H1 (cell line): ENCODE measurements at regions not wholly inside any gene's neighbourhood (a gene's known extent, or its start where the extent isn't known, plus 50 kb on each side); places are given as distances from the start of the nearest gene placed in this dataset.

Experiments
- CTCF ChIA-PET: fragments of 300-600 bp; sonication (Branson Sonifier 250); formaldehyde crosslinking; loops from one replicate; lab custom pipeline; 2021; ENCODE audit not compliant: partially characterized antibody; lab: Charles Lee
- POLR2A ChIA-PET: fragments of 300-600 bp; sonication (Branson Sonifier 250); formaldehyde crosslinking; loops from one replicate; lab custom pipeline; 2021; ENCODE audit warnings: inconsistent platforms; ENCODE audit not compliant: partially characterized antibody; lab: Charles Lee
- DNase-seq, 2 experiments: peaks; one replicate each; pipeline versions ENCODE4 v3.0.0 to v3.0.0-alpha.2; 2010 to 2022; ENCODE audit warnings: low spot score in 2 of 2, low read depth in 1 of 2, mixed read lengths in 1 of 2
- FAIRE-seq: peaks from 2 replicates; lab custom pipeline; 2011; peaks lifted over from hg19 to GRCh38; lab: Jason Lieb, UNC
- H2AFZ ChIP-seq: 2 replicates; pipeline ENCODE4 v1.8.1; 2012; ENCODE audit warnings: low read length, inconsistent platforms
- H2AK5ac ChIP-seq: 2 replicates; pipeline ENCODE4 v1.6.1; 2013; ENCODE audit warnings: low read depth, low read length
- H2BK120ac ChIP-seq: replicated peaks from 2 replicates; pipeline ENCODE3; 2013; ENCODE audit warnings: low read depth, low read length, inconsistent platforms
- H2BK12ac ChIP-seq: 2 replicates; pipeline ENCODE4 v1.6.1; 2013; ENCODE audit warnings: low read depth, low read length
- H2BK15ac ChIP-seq: 2 replicates; pipeline ENCODE4 v1.6.1; 2013; ENCODE audit warnings: low read length
- H2BK20ac ChIP-seq: 2 replicates; pipeline ENCODE4 v1.6.1; 2013; ENCODE audit warnings: low read length
- H2BK5ac ChIP-seq: 2 replicates; pipeline ENCODE4 v1.6.1; 2013; ENCODE audit warnings: low read depth, low read length
- H3K14ac ChIP-seq: 2 replicates; pipeline ENCODE4 v1.6.1; 2013; ENCODE audit warnings: inconsistent platforms; ENCODE audit not compliant: insufficient read length
- H3K18ac ChIP-seq: 2 replicates; pipeline ENCODE4 v1.6.1; 2013; ENCODE audit warnings: low read length; ENCODE audit errors: extremely low read depth
- H3K23ac ChIP-seq: 2 replicates; pipeline ENCODE4 v1.6.1; 2013; ENCODE audit warnings: inconsistent platforms; ENCODE audit not compliant: insufficient read length
- H3K23me2 ChIP-seq: 2 replicates; pipeline ENCODE4 v1.6.1; 2013; ENCODE audit warnings: low read depth, low read length
- H3K27ac ChIP-seq: 2 replicates; pipeline ENCODE4 v1.6.1; 2011; ENCODE audit warnings: low read depth, low read length, inconsistent platforms
- H3K27me3 ChIP-seq, 4 experiments: replicated peaks in 1 of 4; 1 replicate in 1 of 4; 2 replicates in 3 of 4; pipeline versions ENCODE4 v1.6.1 to v1.8.1; 2011 to 2013; ENCODE audit warnings: low read length in 3 of 4, mild to moderate bottlenecking in 3 of 4, inconsistent platforms in 2 of 4, mixed read lengths in 2 of 4, moderate library complexity in 1 of 4; ENCODE audit not compliant: control insufficient read depth in 3 of 4, insufficient read depth in 3 of 4; ENCODE audit errors: extremely low read depth in 1 of 4
- H3K36me3 ChIP-seq, 4 experiments: 2 replicates each; pipeline versions ENCODE4 v1.6.1 to v1.8.1; 2011 to 2013; ENCODE audit warnings: mild to moderate bottlenecking in 4 of 4, low read length in 3 of 4, moderate library complexity in 2 of 4, control low read depth in 1 of 4, inconsistent platforms in 1 of 4; ENCODE audit not compliant: insufficient read depth in 4 of 4, control insufficient read depth in 2 of 4
- H3K4ac ChIP-seq: replicated peaks from 2 replicates; pipeline ENCODE3; 2013; ENCODE audit warnings: low read length, low read depth, mixed read lengths, inconsistent platforms; ENCODE audit not compliant: insufficient read length
- H3K4me1 ChIP-seq, 4 experiments: replicated peaks in 1 of 4; 1 replicate in 1 of 4; 2 replicates in 3 of 4; pipeline versions ENCODE4 v1.6.1 to v1.8.1; 2011 to 2013; ENCODE audit warnings: low read length in 3 of 4, inconsistent platforms in 2 of 4, mixed read lengths in 1 of 4; ENCODE audit not compliant: insufficient read depth in 4 of 4, control insufficient read depth in 3 of 4
- H3K4me2 ChIP-seq, 2 experiments: 2 replicates each; pipeline versions ENCODE4 v1.6.1 to v1.8.1; 2011 to 2013; ENCODE audit warnings: low read depth in 2 of 2, low read length in 2 of 2, control low read depth in 1 of 2, inconsistent platforms in 1 of 2, mild to moderate bottlenecking in 1 of 2; ENCODE audit not compliant: insufficient read depth in 1 of 2
- H3K4me3 ChIP-seq, 4 experiments: fragments of 200-600, 300-600 bp in 1 of 4; sonication (generic), shearing (Covaris generic), sonication (Bioruptor Twin) in 1 of 4; 2 replicates each; pipeline versions ENCODE4 v1.5.1 to v1.8.1; 2011 to 2016; ENCODE audit warnings: low read length in 4 of 4, low read depth in 3 of 4, control low read depth in 2 of 4, inconsistent platforms in 2 of 4, mild to moderate bottlenecking in 2 of 4, mixed read lengths in 1 of 4, moderate library complexity in 1 of 4; ENCODE audit not compliant: insufficient read depth in 2 of 4; ENCODE audit errors: extremely low read depth in 1 of 4
- H3K56ac ChIP-seq: replicated peaks from 2 replicates; pipeline ENCODE3; 2013; ENCODE audit warnings: low read depth, mild to moderate bottlenecking, mixed read lengths, low read length, inconsistent platforms; ENCODE audit not compliant: insufficient read length
- H3K79me1 ChIP-seq: 2 replicates; pipeline ENCODE4 v1.6.1; 2013; ENCODE audit warnings: low read depth, low read length, control low read depth
- H3K79me2 ChIP-seq, 2 experiments: 2 replicates each; pipeline versions ENCODE4 v1.6.1 to v1.8.1; 2012 to 2013; ENCODE audit warnings: low read length in 2 of 2, mild to moderate bottlenecking in 2 of 2, inconsistent platforms in 1 of 2; ENCODE audit not compliant: insufficient read depth in 2 of 2, control insufficient read depth in 1 of 2
- H3K9ac ChIP-seq, 4 experiments: replicated peaks in 1 of 4; 1 replicate in 1 of 4; 2 replicates in 3 of 4; pipeline versions ENCODE4 v1.6.1 to v1.8.1; 2011 to 2013; ENCODE audit warnings: low read depth in 3 of 4, low read length in 3 of 4, control low read depth in 2 of 4, mild to moderate bottlenecking in 2 of 4, moderate library complexity in 2 of 4, inconsistent platforms in 1 of 4; ENCODE audit errors: extremely low read depth in 1 of 4
- H3K9me3 ChIP-seq, 2 experiments: 2 replicates each; pipeline versions ENCODE4 v1.6.1 to v1.8.1; 2012 to 2013; ENCODE audit warnings: mild to moderate bottlenecking in 2 of 2, moderate library complexity in 2 of 2, control low read depth in 1 of 2, inconsistent platforms in 1 of 2, low read depth in 1 of 2, low read length in 1 of 2, mixed read lengths in 1 of 2; ENCODE audit not compliant: insufficient read depth in 2 of 2
- H4K20me1 ChIP-seq, 2 experiments: replicated peaks in 1 of 2; 2 replicates each; pipeline versions ENCODE3 to v1.8.1; 2011 to 2013; ENCODE audit warnings: inconsistent platforms in 2 of 2, low read length in 2 of 2, mild to moderate bottlenecking in 1 of 2; ENCODE audit not compliant: insufficient read depth in 2 of 2, control insufficient read depth in 1 of 2
- H4K5ac ChIP-seq: 2 replicates; pipeline ENCODE4 v1.6.1; 2013; ENCODE audit warnings: low read length, low read depth, mixed read lengths, inconsistent platforms; ENCODE audit not compliant: insufficient read length
- H4K8ac ChIP-seq: 2 replicates; pipeline ENCODE4 v1.8.0; 2013; ENCODE audit warnings: mild to moderate bottlenecking, moderate library complexity, low read length, inconsistent platforms; ENCODE audit not compliant: insufficient read depth; ENCODE audit errors: extremely low read depth
- H4K91ac ChIP-seq: replicated peaks from 2 replicates; pipeline ENCODE3; 2013; ENCODE audit warnings: low read length, mixed read lengths, inconsistent platforms; ENCODE audit not compliant: insufficient read length
- BACH1 ChIP-seq: IDR thresholded peaks from 2 replicates; pipeline ENCODE4 v1.6.1; 2012; ENCODE audit warnings: low read length, improper control_type of control experiment
- EGR1 ChIP-seq: IDR thresholded peaks from 2 replicates; pipeline ENCODE4 v1.6.1; 2011; ENCODE audit warnings: low read depth, low read length, borderline replicate concordance
- EZH2 ChIP-seq: fragments of 200-600 bp; sonication (generic); IDR thresholded peaks from 2 replicates; pipeline ENCODE4 v1.7.1; 2012; ENCODE audit warnings: low read depth, mild to moderate bottlenecking, moderate library complexity, low read length, inconsistent platforms; ENCODE audit not compliant: severe bottlenecking
- FOSL1 ChIP-seq: IDR thresholded peaks from 2 replicates; pipeline ENCODE4 v1.6.1; 2011; ENCODE audit warnings: mild to moderate bottlenecking, low read depth, low read length, moderate library complexity; ENCODE audit not compliant: insufficient read depth
- GABPA ChIP-seq: IDR thresholded peaks from 2 replicates; pipeline ENCODE4 v1.6.1; 2011; ENCODE audit warnings: mild to moderate bottlenecking, low read length, moderate library complexity, borderline replicate concordance; ENCODE audit not compliant: insufficient read depth
- HDAC6 ChIP-seq: IDR thresholded peaks from one replicate; pipeline ENCODE4 v1.7.1; 2012; ENCODE audit warnings: low read depth, mild to moderate bottlenecking, inconsistent platforms, low read length, moderate library complexity
- KDM4A ChIP-seq: IDR thresholded peaks from one replicate; pipeline ENCODE4 v1.7.1; 2012; ENCODE audit warnings: low read depth, mild to moderate bottlenecking, moderate library complexity, low read length, inconsistent platforms; ENCODE audit not compliant: severe bottlenecking
- POLR2AphosphoS5 ChIP-seq: IDR thresholded peaks from 2 replicates; pipeline ENCODE4 v1.6.1; 2011; ENCODE audit warnings: low read depth, low read length
- RFX5 ChIP-seq: IDR thresholded peaks from 2 replicates; pipeline ENCODE4 v1.6.1; 2011; ENCODE audit warnings: low read depth, low read length, improper control_type of control experiment, borderline replicate concordance
- SAP30 ChIP-seq: fragments of 300-600 bp; sonication (generic); IDR thresholded peaks from 2 replicates; pipeline ENCODE4 v1.7.1; 2012; ENCODE audit warnings: low read length, moderate library complexity, mild to moderate bottlenecking, inconsistent platforms; ENCODE audit not compliant: insufficient read depth, insufficient replicate concordance
- SIN3A ChIP-seq, 2 experiments: IDR thresholded peaks in 1 of 2; conservative IDR thresholded peaks in 1 of 2; 2 replicates each; pipeline ENCODE4 v1.6.1; 2011 to 2012; ENCODE audit warnings: low read length in 2 of 2, improper control_type of control experiment in 1 of 2, low read depth in 1 of 2, mild to moderate bottlenecking in 1 of 2
- SP2 ChIP-seq: IDR thresholded peaks from 2 replicates; pipeline ENCODE4 v1.6.1; 2012; ENCODE audit warnings: mild to moderate bottlenecking, low read length, inconsistent platforms
- SRF ChIP-seq: IDR thresholded peaks from 2 replicates; pipeline ENCODE4 v1.6.1; 2011; ENCODE audit warnings: mild to moderate bottlenecking, low read depth, low read length, moderate library complexity
- SUZ12 ChIP-seq: fragments of 200-600 bp; sonication (generic); IDR thresholded peaks from 2 replicates; pipeline ENCODE4 v1.6.1; 2012; ENCODE audit warnings: mild to moderate bottlenecking, inconsistent platforms, low read length, moderate library complexity, mixed read lengths
- TCF12 ChIP-seq: IDR thresholded peaks from 2 replicates; pipeline ENCODE4 v1.6.1; 2011; ENCODE audit warnings: low read depth, mild to moderate bottlenecking, low read length
- TEAD4 ChIP-seq: IDR thresholded peaks from 2 replicates; pipeline ENCODE4 v1.6.1; 2012; ENCODE audit warnings: low read depth, low read length, inconsistent platforms, mixed read lengths
- WGBS, 2 experiments: shearing (Covaris generic) in 1 of 2; methylation state at CpG; one replicate each; pipeline versions ENCODE4 v1.1.6 to v1.1.7; 2013 to 2015; ENCODE audit warnings: low lambda C conversion rate in 2 of 2, mixed read lengths in 2 of 2, inconsistent platforms in 1 of 2, low coverage in 1 of 2, missing lambda C conversion rate in 1 of 2; ENCODE audit not compliant: insufficient replicate concordance in 2 of 2, insufficient coverage in 1 of 2, insufficient read length in 1 of 2; ENCODE audit errors: extremely low coverage in 1 of 2, missing lambda C conversion rate in 1 of 2; 5-methylcytosine and 5-hydroxymethylcytosine counted together

DNA sequence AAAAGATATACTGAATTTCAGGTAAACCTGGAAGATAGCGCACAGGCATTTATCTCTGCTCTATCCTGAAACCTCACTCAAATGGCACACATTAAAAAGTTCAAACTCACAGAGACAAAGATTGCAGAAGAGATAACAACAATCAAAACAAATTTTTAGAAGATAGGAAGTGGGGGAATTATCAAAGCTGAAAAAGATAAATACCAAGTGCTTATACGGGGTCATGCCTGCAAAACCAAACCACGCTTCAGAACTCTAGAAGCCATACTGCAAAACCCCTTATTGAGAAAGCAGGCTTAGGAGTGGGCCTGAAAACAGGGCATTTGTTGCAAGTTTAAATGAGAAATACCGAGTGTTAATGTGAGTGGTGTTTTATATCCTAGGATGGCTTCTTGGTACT lies 76.8 kb downstream of the BARHL2 start:
- Histone ChIP-seq H3K9ac (no peak overlapping the region), H3K36me3 (no peaks in the 10 kb centered on the region), H3K27ac (no peak overlapping the region), H3K14ac (no peak overlapping the region), H2AK5ac (no peak overlapping the region), H3K18ac (no peak overlapping the region), H3K4me2 (no peak overlapping the region), H3K23ac (no peak overlapping the region), H4K8ac (no peak overlapping the region), H2BK5ac (no peak overlapping the region), H3K56ac (no peak overlapping the region), H4K20me1 (no peaks in the 10 kb centered on the region), H3K79me2 (no peaks in the 10 kb centered on the region), H2BK20ac (no peak overlapping the region), H3K4me3 (no peak overlapping the region), H3K27me3 (no peaks in the 10 kb centered on the region), H3K4ac (no peak overlapping the region), H3K23me2 (no peaks in the 10 kb centered on the region), H2BK15ac (no peak overlapping the region), H4K91ac (no peak overlapping the region), H2BK120ac (no peak overlapping the region), H2BK12ac (no peak overlapping the region), H2AFZ (no peak overlapping the region), H3K79me1 (no peaks in the 10 kb centered on the region), H4K5ac (no peak overlapping the region), H3K4me1 (no peaks in the 10 kb centered on the region), H3K9me3 (no peaks in the 10 kb centered on the region)
- no peak for FAIRE-seq
- ChIA-PET POLR2A (no interaction called here), CTCF (interaction anchor here (1.1 kb wide), 1 partner anchor 15 kb away, joined by 3 read pairs; no protein-coding TSS in a partner anchor)
- 95% methylated on average over 4 of the region's 4 CpGs; no CpG with 5 or more reads in 1 of the 2 experiments for WGBS, 2 experiments
- no peak for DNase-seq
- TF ChIP-seq KDM4A (no peak), SUZ12 (no peak), SRF (no peak), SAP30 (no peak), POLR2AphosphoS5 (no peak), TEAD4 (no peak), RFX5 (no peak), SP2 (no peak), EZH2 (no peak), BACH1 (no peak), TCF12 (no peak), SIN3A (conservative IDR thresholded peaks at IDR 0.05 in 1 of 2, IDR thresholded peaks at IDR 0.05 in 1 of 2; ENCODE audit: low read depth in 1 of 2, low read length in 2 of 2) (no peak), FOSL1 (no peak), EGR1 (no peak), GABPA (no peak), HDAC6 (no peak)
